ENCODE measurements at regions not wholly inside any gene's neighbourhood (a gene's known extent, or its start where the extent isn't known, plus 50 kb on each side); places are given as distances from the start of the nearest gene placed in this dataset.

- Histone ChIP-seq H3K56ac (replicated peaks; ENCODE audit: insufficient read length, low read depth, low read length) (no peak overlapping the region), H3K23me2 (ENCODE audit: low read depth, low read length) (no peaks in the 10 kb centered on the region), H4K8ac (ENCODE audit: extremely low read depth, insufficient read depth, low read length) (no peak overlapping the region), H3K27me3 (replicated peaks in 1 of 4; ENCODE audit: control insufficient read depth in 3 of 4, extremely low read depth in 1 of 4, insufficient read depth in 3 of 4, low read length in 3 of 4) (no peaks in the 10 kb centered on the region), H2AK5ac (ENCODE audit: low read depth, low read length) (no peak overlapping the region), H3K9me3 (ENCODE audit: insufficient read depth in 2 of 2, low read depth in 1 of 2, low read length in 1 of 2) (no peaks in the 10 kb centered on the region), H2BK5ac (ENCODE audit: low read depth, low read length) (no peak overlapping the region), H3K23ac (ENCODE audit: insufficient read length) (no peak overlapping the region), H3K4me2 (ENCODE audit: insufficient read depth in 1 of 2, low read depth in 2 of 2, low read length in 2 of 2) (no peak overlapping the region), H2BK120ac (replicated peaks; ENCODE audit: low read depth, low read length) (no peak overlapping the region), H3K18ac (ENCODE audit: extremely low read depth, low read length) (no peak overlapping the region), H3K9ac (replicated peaks in 1 of 4; ENCODE audit: extremely low read depth in 1 of 4, low read depth in 3 of 4, low read length in 3 of 4) (no peak overlapping the region), H3K79me2 (ENCODE audit: control insufficient read depth in 1 of 2, insufficient read depth in 2 of 2, low read length in 2 of 2) (no peaks in the 10 kb centered on the region), H4K5ac (ENCODE audit: insufficient read length, low read depth, low read length) (no peak overlapping the region), H3K14ac (ENCODE audit: insufficient read length) (no peak overlapping the region), H4K91ac (replicated peaks; ENCODE audit: insufficient read length, low read length) (no peak overlapping the region), H4K20me1 (replicated peaks in 1 of 2; ENCODE audit: control insufficient read depth in 1 of 2, insufficient read depth in 2 of 2, low read length in 2 of 2) (no peaks in the 10 kb centered on the region), H3K79me1 (ENCODE audit: low read depth, low read length) (no peaks in the 10 kb centered on the region), H2AFZ (ENCODE audit: low read length) (no peak overlapping the region), H2BK20ac (ENCODE audit: low read length) (no peak overlapping the region), H3K4me1 (replicated peaks in 1 of 4; ENCODE audit: control insufficient read depth in 3 of 4, insufficient read depth in 4 of 4, low read length in 3 of 4) (no peaks in the 10 kb centered on the region), H2BK15ac (ENCODE audit: low read length) (no peak overlapping the region), H3K36me3 (ENCODE audit: control insufficient read depth in 2 of 4, insufficient read depth in 4 of 4, low read length in 3 of 4) (no peaks in the 10 kb centered on the region), H3K27ac (ENCODE audit: low read depth, low read length) (no peak overlapping the region), H3K4me3 (ENCODE audit: extremely low read depth in 1 of 4, insufficient read depth in 2 of 4, low read depth in 3 of 4, low read length in 4 of 4) (no peak overlapping the region), H3K4ac (replicated peaks; ENCODE audit: insufficient read length, low read depth, low read length) (no peak overlapping the region), H2BK12ac (ENCODE audit: low read depth, low read length) (no peak overlapping the region)
- FAIRE-seq (no peak), DNase-seq (ENCODE audit: low read depth in 1 of 2, low spot score in 2 of 2) (no peak)
- ChIA-PET CTCF (ENCODE audit: partially characterized antibody) (interaction anchor here (1.1 kb wide), 1 partner anchor 50 kb away, joined by 3 read pairs; no protein-coding TSS in a partner anchor), POLR2A (ENCODE audit: partially characterized antibody) (no interaction called here)
- no peak for TF ChIP-seq CTBP2 (IDR thresholded peaks at IDR 0.05; ENCODE audit: borderline replicate concordance, insufficient read depth, insufficient read length, low read length)
- TF ChIP-seq JUND (IDR thresholded peaks at IDR 0.05; ENCODE audit: low read length): no peak
- TF ChIP-seq GABPA (IDR thresholded peaks at IDR 0.05; ENCODE audit: borderline replicate concordance, insufficient read depth, low read length): no peak
- WGBS, 2 experiments (ENCODE audit: extremely low coverage in 1 of 2, insufficient coverage in 1 of 2, insufficient read length in 1 of 2, insufficient replicate concordance in 2 of 2, low coverage in 1 of 2, low lambda C conversion rate in 2 of 2, missing lambda C conversion rate in 1 of 2): 93% methylated on average over 1 of the region's 1 CpG; no CpG with 5 or more reads in 1 of the 2 experiments
Measured at GRCh38 chr7:85802211-85802610, 615.4 kb upstream of the SEMA3D start.

Data from H1 (cell line).